ENCODE measurements at regions not wholly inside any gene's neighbourhood (a gene's known extent, or its start where the extent isn't known, plus 50 kb on each side); places are given as distances from the start of the nearest gene placed in this dataset.
"Not testable (repeated sequence)": the region's sequence is repeated elsewhere in the genome, so short reads cannot be mapped to it uniquely, and the experiment has no call there.

- BruUV-seq (replicated peaks), result no TSS peak
- POLR2A ChIA-PET (ENCODE audit: low non-redundant PET), result no interaction called here
- CTCF ChIA-PET, result no interaction called here
- TF ChIP-seq CTCF (conservative IDR thresholded peaks at IDR 0.05; ENCODE audit: low read depth, low read length) (no peak), EZH2 (IDR thresholded peaks at IDR 0.05; ENCODE audit: borderline replicate concordance, low read depth, low read length, poor library complexity, severe bottlenecking) (no peak)
- intact Hi-C loops (cut with micrococcal nuclease; ENCODE audit: unreplicated experiment), result no loop called here
- H3K9me3 ChIP-seq (ENCODE audit: low read depth, low read length, poor library complexity, severe bottlenecking), result no peaks in the 10 kb centered on the region
- H3K4me1 ChIP-seq (ENCODE audit: insufficient read depth, low read length, poor library complexity, severe bottlenecking), result peaks cover 5% of the 10 kb centered on the region
- H3K27ac ChIP-seq (ENCODE audit: low read depth, low read length, poor library complexity, severe bottlenecking), result no peak overlapping the region
- no peak for DNase-seq (ENCODE audit: low spot score)
- no peaks in the 10 kb centered on the region for H3K27me3 ChIP-seq (replicated peaks; ENCODE audit: insufficient read depth, low read depth, low read length, poor library complexity)
- H3K36me3 ChIP-seq (ENCODE audit: insufficient read depth, low read length, poor library complexity, severe bottlenecking), result no peaks in the 10 kb centered on the region
- no peak overlapping the region for H3K4me3 ChIP-seq (ENCODE audit: low read depth, low read length, poor library complexity, severe bottlenecking)
Observed at GRCh38 chr3:43236008-43236407, 50.3 kb upstream of the SNRK start.

GRCh38 chr3:43233062-43233461, 53.3 kb upstream of the SNRK start:
- POLR2A ChIA-PET (ENCODE audit: low non-redundant PET), result no interaction called here
- no peaks in the 10 kb centered on the region for H3K27me3 ChIP-seq (replicated peaks; ENCODE audit: insufficient read depth, low read depth, low read length, poor library complexity)
- H3K9me3 ChIP-seq (ENCODE audit: low read depth, low read length, poor library complexity, severe bottlenecking), result no peaks in the 10 kb centered on the region
- BruUV-seq (replicated peaks), result no TSS peak
- H3K27ac ChIP-seq (ENCODE audit: low read depth, low read length, poor library complexity, severe bottlenecking), result no peak overlapping the region
- H3K36me3 ChIP-seq (ENCODE audit: insufficient read depth, low read length, poor library complexity, severe bottlenecking), result no peaks in the 10 kb centered on the region
- no peak for DNase-seq (ENCODE audit: low spot score)
- H3K4me1 ChIP-seq (ENCODE audit: insufficient read depth, low read length, poor library complexity, severe bottlenecking), result peaks cover 5% of the 10 kb centered on the region
- intact Hi-C loops (cut with micrococcal nuclease; ENCODE audit: unreplicated experiment), result no loop called here
- CTCF ChIA-PET, result no interaction called here
- no peak overlapping the region for H3K4me3 ChIP-seq (ENCODE audit: low read depth, low read length, poor library complexity, severe bottlenecking)
- no peak for TF ChIP-seq CTCF (conservative IDR thresholded peaks at IDR 0.05; ENCODE audit: low read depth, low read length)
- TF ChIP-seq EZH2 (IDR thresholded peaks at IDR 0.05; ENCODE audit: borderline replicate concordance, low read depth, low read length, poor library complexity, severe bottlenecking), result no peak

GRCh38 chr3:43231276-43232000, 54.9 kb upstream of the SNRK start:
- POLR2A ChIA-PET (ENCODE audit: low non-redundant PET), result no interaction called here
- Histone ChIP-seq H3K9me3 (ENCODE audit: low read depth, low read length, poor library complexity, severe bottlenecking) (no peaks in the 10 kb centered on the region), H3K27ac (ENCODE audit: low read depth, low read length, poor library complexity, severe bottlenecking) (no peak overlapping the region), H3K36me3 (ENCODE audit: insufficient read depth, low read length, poor library complexity, severe bottlenecking) (no peaks in the 10 kb centered on the region), H3K4me1 (ENCODE audit: insufficient read depth, low read length, poor library complexity, severe bottlenecking) (peaks cover 5% of the 10 kb centered on the region), H3K27me3 (replicated peaks; ENCODE audit: insufficient read depth, low read depth, low read length, poor library complexity) (no peaks in the 10 kb centered on the region), H3K4me3 (ENCODE audit: low read depth, low read length, poor library complexity, severe bottlenecking) (no peak overlapping the region)
- CTCF ChIA-PET, result interaction anchor here (0.6 kb wide), 1 partner anchor 814 kb away, joined by 3 read pairs; no protein-coding TSS in a partner anchor
- no TSS peak for BruUV-seq (replicated peaks)
- TF ChIP-seq CTCF (conservative IDR thresholded peaks at IDR 0.05; ENCODE audit: low read depth, low read length) (no peak), EZH2 (IDR thresholded peaks at IDR 0.05; ENCODE audit: borderline replicate concordance, low read depth, low read length, poor library complexity, severe bottlenecking) (no peak)
- peak; percentile 41 for DNase-seq (ENCODE audit: low spot score)
- intact Hi-C loops (cut with micrococcal nuclease; ENCODE audit: unreplicated experiment), result no loop called here

- DNase-seq (ENCODE audit: low spot score); H3K27me3 ChIP-seq (replicated peaks; ENCODE audit: insufficient read depth, low read depth, low read length, poor library complexity); POLR2A ChIA-PET (ENCODE audit: low non-redundant PET); H3K27ac ChIP-seq (ENCODE audit: low read depth, low read length, poor library complexity, severe bottlenecking); CTCF ChIA-PET; H3K9me3 ChIP-seq (ENCODE audit: low read depth, low read length, poor library complexity, severe bottlenecking); H3K36me3 ChIP-seq (ENCODE audit: insufficient read depth, low read length, poor library complexity, severe bottlenecking); BruUV-seq (replicated peaks); H3K4me3 ChIP-seq (ENCODE audit: low read depth, low read length, poor library complexity, severe bottlenecking); H3K4me1 ChIP-seq (ENCODE audit: insufficient read depth, low read length, poor library complexity, severe bottlenecking): not testable (repeated sequence)
- intact Hi-C loops (cut with micrococcal nuclease; ENCODE audit: unreplicated experiment), result loop anchor here (10.0 kb wide), 1 partner anchor 145 kb away; no protein-coding TSS in a partner anchor
Observed at GRCh38 chr3:43229865-43230264, 56.5 kb upstream of the SNRK start.

- H3K4me1 ChIP-seq (ENCODE audit: insufficient read depth, low read length, poor library complexity, severe bottlenecking); DNase-seq (ENCODE audit: low spot score); H3K4me3 ChIP-seq (ENCODE audit: low read depth, low read length, poor library complexity, severe bottlenecking); BruUV-seq (replicated peaks); H3K36me3 ChIP-seq (ENCODE audit: insufficient read depth, low read length, poor library complexity, severe bottlenecking); H3K27ac ChIP-seq (ENCODE audit: low read depth, low read length, poor library complexity, severe bottlenecking); H3K27me3 ChIP-seq (replicated peaks; ENCODE audit: insufficient read depth, low read depth, low read length, poor library complexity); CTCF ChIA-PET; POLR2A ChIA-PET (ENCODE audit: low non-redundant PET); H3K9me3 ChIP-seq (ENCODE audit: low read depth, low read length, poor library complexity, severe bottlenecking): not testable (repeated sequence)
- intact Hi-C loops (cut with micrococcal nuclease; ENCODE audit: unreplicated experiment), result loop anchor here (10.0 kb wide), 1 partner anchor 147 kb away; no protein-coding TSS in a partner anchor
Observed at GRCh38 chr3:43227685-43228084, 58.7 kb upstream of the SNRK start.

All from A673 (cell line).